ENCODE measurements at regions not wholly inside any gene's neighbourhood (a gene's known extent, or its start where the extent isn't known, plus 50 kb on each side); places are given as distances from the start of the nearest gene placed in this dataset.

GRCh38 chr20:22464312-22465003, 119.9 kb downstream of the FOXA2 start:
- no peaks in the 10 kb centered on the region for H3K36me3 ChIP-seq
- no peak for DNase-seq (ENCODE audit: low read depth in 1 of 2, low spot score in 1 of 2)
- no peak for TF ChIP-seq CTCF (IDR thresholded peaks at IDR 0.05; ENCODE audit: low read depth, low read length)
- H3K27me3 ChIP-seq = peaks cover 26% of the 10 kb centered on the region
- no peak overlapping the region for H3K4me3 ChIP-seq
- no peaks in the 10 kb centered on the region for H3K4me1 ChIP-seq (ENCODE audit: low read depth)
- H3K27ac ChIP-seq = no peak overlapping the region
- H3K9me3 ChIP-seq (ENCODE audit: low read depth) = no peaks in the 10 kb centered on the region

- Histone ChIP-seq H3K9me3 (ENCODE audit: low read depth) (no peaks in the 10 kb centered on the region), H3K27ac (no peak overlapping the region), H3K27me3 (peaks cover 37% of the 10 kb centered on the region), H3K36me3 (no peaks in the 10 kb centered on the region), H3K4me3 (no peak overlapping the region), H3K4me1 (ENCODE audit: low read depth) (no peaks in the 10 kb centered on the region)
- DNase-seq (ENCODE audit: low read depth in 1 of 2, low spot score in 1 of 2) = peak in 1 of 2 donors; percentile 8
- no peak for TF ChIP-seq CTCF (IDR thresholded peaks at IDR 0.05; ENCODE audit: low read depth, low read length)
Observed at GRCh38 chr20:22462975-22463914, 121.1 kb downstream of the FOXA2 start.

- H3K4me1 ChIP-seq (ENCODE audit: low read depth) = no peaks in the 10 kb centered on the region
- DNase-seq (ENCODE audit: low read depth in 1 of 2, low spot score in 1 of 2) = no peak
- H3K27me3 ChIP-seq = peaks cover 53% of the 10 kb centered on the region
- H3K9me3 ChIP-seq (ENCODE audit: low read depth) = no peaks in the 10 kb centered on the region
- H3K4me3 ChIP-seq = no peak overlapping the region
- H3K27ac ChIP-seq = no peak overlapping the region
- TF ChIP-seq CTCF (IDR thresholded peaks at IDR 0.05; ENCODE audit: low read depth, low read length) = no peak
- H3K36me3 ChIP-seq = no peaks in the 10 kb centered on the region
Observed at GRCh38 chr20:22460803-22461202, 123.6 kb downstream of the FOXA2 start.

- H3K36me3 ChIP-seq = no peaks in the 10 kb centered on the region
- no peaks in the 10 kb centered on the region for H3K4me1 ChIP-seq (ENCODE audit: low read depth)
- H3K9me3 ChIP-seq (ENCODE audit: low read depth) = no peaks in the 10 kb centered on the region
- no peak overlapping the region for H3K27ac ChIP-seq
- no peak for TF ChIP-seq CTCF (IDR thresholded peaks at IDR 0.05; ENCODE audit: low read depth, low read length)
- DNase-seq (ENCODE audit: low read depth in 1 of 2, low spot score in 1 of 2) = no peak
- H3K27me3 ChIP-seq = peaks cover 57% of the 10 kb centered on the region
- H3K4me3 ChIP-seq = no peak overlapping the region
Observed at GRCh38 chr20:22460231-22460630, 124.1 kb downstream of the FOXA2 start.

GRCh38 chr20:22459754-22460153, 124.6 kb downstream of the FOXA2 start:
- DNase-seq (ENCODE audit: low read depth in 1 of 2, low spot score in 1 of 2) = no peak
- no peak for TF ChIP-seq CTCF (IDR thresholded peaks at IDR 0.05; ENCODE audit: low read depth, low read length)
- H3K4me1 ChIP-seq (ENCODE audit: low read depth) = no peaks in the 10 kb centered on the region
- no peaks in the 10 kb centered on the region for H3K36me3 ChIP-seq
- no peaks in the 10 kb centered on the region for H3K9me3 ChIP-seq (ENCODE audit: low read depth)
- H3K27ac ChIP-seq = no peak overlapping the region
- H3K27me3 ChIP-seq = peaks cover 58% of the 10 kb centered on the region
- no peak overlapping the region for H3K4me3 ChIP-seq
